ENCODE measurements at regions not wholly inside any gene's neighbourhood (a gene's known extent, or its start where the extent isn't known, plus 50 kb on each side); places are given as distances from the start of the nearest gene placed in this dataset.

GRCh38 chr13:64369121-64369520 is 2861.0 kb downstream of the PCDH9 start:
- no peak for DNase-seq

GRCh38 chr13:64362564-64362963 is 2867.6 kb downstream of the PCDH9 start:
- no peak for DNase-seq

- no peak for DNase-seq
Observed at GRCh38 chr13:64347664-64348063, 2882.5 kb downstream of the PCDH9 start.

DNA sequence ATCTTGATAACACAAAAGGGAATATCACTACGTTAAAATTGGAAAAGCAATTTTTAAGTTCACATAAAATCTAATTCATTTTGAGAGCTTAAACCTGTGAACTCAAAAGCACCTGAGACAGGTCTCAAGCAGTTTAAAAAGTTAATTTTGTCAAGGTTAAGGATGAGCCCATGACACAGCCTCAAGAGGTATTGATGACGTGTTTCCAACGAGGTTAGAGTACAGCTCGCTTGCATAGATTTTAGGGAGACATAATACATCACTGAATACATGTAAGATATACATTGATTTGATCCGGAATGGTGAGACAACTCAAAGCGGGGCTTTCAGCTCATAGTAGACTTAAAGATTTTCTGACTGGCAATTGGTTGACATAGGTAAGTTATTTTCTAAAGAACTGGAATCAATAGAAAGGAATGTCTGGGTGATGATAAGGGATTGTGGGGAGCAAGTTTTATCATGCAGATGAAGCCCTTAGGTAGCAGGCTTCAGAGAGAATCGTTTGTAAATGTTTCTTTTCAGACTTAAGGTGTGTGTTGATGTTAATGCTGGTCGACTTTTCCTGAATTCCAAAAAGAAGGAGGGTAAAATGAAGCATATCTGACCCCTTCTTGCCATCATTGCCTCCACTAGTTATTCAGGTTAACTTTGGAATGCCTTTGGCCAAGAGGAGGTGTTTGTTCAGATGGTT is 2890.6 kb downstream of the PCDH9 start:
- DNase-seq: no peak

DNA sequence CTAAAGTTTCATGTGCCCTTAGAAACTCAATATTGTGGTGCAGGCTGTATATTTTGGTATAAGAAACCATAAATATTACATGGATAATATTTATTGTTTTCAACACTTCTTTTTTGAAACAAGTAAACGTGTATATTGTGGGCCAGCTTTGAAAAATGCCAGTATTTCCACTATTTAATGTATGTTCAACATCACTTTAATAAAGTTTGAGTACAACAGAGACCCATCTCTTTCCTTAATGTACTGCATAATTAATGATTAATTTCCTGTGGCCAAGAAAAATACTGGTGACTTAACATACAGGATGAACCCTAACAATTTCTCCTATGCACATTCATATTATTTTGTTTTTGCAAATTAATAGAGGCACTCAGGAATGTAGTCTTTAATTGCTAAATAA is 2891.5 kb downstream of the PCDH9 start:
- no peak for DNase-seq

GRCh38 chr13:64333888-64334287 is 2896.2 kb downstream of the PCDH9 start:
- DNase-seq: no peak

DNA sequence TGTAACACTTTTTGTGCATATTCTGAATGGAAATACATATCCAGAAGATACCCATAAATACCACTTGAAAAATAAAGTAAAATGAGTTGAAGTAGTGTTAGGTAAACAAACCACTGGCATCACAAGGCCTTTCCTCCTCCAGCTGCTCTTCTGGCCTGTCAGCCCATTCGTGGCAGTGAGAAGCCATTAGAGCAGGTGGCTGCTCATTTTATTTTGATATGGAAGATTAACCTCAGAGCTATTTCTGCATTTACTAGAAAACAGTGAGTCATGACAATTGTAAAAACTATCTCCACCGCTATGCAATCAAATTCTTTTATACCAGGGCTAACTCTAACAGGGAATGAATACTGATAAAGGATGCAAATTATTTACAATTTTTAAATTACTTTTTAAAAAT is 2898.1 kb downstream of the PCDH9 start:
- DNase-seq: no peak

- DNase-seq: no peak
Observed at GRCh38 chr13:64327505-64328194, 2902.5 kb downstream of the PCDH9 start.

DNA sequence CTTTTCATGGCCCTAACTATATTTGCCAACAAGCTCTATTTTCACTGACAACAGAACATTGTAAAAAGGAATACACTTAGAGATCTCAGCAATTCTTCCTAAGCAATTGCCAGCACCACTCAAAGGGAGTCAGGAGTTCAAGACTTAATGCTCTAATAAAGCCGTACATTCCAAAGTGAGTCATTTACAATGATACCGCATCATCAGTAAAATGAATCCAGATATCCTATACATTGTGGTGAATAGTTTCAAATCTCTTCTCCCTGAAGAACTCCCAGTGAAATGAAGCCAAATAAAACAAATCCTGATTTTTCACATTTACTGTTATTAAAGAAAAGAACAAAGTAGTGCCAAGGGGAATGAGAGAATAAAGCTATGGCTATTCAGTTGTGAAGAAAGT is 2898.7 kb upstream of the PCDH20 start:
- DNase-seq: no peak

- DNase-seq: no peak
Observed at GRCh38 chr13:64311948-64312347, 2896.3 kb upstream of the PCDH20 start.

DNA sequence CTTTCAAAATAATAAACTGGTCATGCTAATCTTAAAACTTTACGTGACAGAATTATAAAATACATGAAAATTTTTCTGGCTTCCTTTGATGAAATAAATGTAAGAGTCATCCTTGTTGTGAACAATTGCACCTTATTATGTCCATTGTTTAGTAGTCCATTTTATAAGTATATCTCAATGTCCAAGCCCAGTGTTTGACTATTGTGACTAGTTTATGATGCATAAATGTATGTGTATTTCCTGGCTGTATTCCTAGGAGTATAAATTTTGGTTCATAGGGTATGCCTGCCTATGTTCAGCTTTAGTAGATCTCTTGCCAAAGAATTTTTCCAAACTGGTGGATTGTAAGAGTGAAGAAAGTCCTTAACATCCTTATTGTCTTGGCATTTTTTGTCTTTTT is 2895.5 kb upstream of the PCDH20 start:
- no peak for DNase-seq

GRCh38 chr13:64305246-64305645 is 2889.6 kb upstream of the PCDH20 start:
- no peak for DNase-seq

GRCh38 chr13:64300239-64300638 is 2884.6 kb upstream of the PCDH20 start:
- no peak for DNase-seq

DNA sequence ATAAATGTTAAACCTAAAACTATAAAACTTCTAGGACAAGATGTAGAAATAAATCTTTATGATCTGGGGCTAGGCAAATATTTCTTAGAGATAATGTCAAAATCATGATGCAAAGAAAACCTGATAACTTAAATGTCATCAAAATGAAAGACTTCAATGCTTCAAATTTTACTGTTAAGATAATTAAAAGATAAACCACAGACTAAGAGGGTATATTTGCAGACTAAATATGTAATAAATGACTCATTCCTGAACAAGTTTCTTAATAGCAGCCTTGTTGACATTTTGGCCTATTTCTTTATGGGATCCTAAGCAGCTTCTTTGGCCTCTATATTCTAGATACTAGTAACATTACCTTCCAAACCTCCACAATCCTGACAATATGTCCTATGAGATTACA is 2878.3 kb upstream of the PCDH20 start:
- no peak for DNase-seq

DNA sequence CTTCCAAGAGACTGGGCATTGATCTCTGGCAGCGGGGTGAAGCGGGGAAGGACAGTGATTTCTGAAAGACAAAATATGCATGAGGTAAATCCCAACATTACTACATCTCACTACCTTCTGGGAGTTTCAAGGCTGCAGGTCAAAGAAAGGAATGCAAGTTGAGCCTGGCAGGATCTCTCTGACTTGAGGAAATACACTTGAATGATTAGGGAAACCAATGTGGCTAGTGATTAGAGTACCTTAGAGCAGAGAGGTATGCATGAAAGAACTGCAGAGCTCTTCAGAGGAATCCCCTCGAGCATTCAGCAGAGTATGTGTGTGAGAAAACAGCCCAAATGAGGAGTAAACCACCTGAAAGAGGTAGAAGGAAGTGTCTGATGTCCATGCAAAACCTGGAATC is 2874.1 kb upstream of the PCDH20 start:
- DNase-seq: no peak

DNA sequence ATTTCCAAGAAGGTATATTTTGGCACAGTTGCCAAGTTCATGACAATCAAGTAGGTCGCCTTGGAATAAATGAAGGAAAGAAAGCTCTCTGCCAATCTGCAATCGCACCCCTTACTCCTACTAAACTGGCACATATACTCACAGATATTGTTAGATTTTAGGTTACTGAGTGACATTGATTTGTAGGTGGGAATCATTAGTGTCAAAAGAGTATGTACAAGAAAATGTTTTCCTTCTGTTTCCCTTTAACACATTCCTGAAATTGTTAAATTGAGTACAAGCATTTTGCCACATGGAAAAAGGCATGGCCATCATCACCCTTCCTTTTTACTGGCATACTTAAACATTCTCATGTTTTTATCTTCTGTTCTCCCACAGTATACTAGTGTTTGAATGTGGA is 2868.3 kb upstream of the PCDH20 start:
- DNase-seq: no peak

- no peak for DNase-seq
Observed at GRCh38 chr13:64278493-64278892, 2862.8 kb upstream of the PCDH20 start.

GRCh38 chr13:64277097-64277496 is 2861.4 kb upstream of the PCDH20 start:
- no peak for DNase-seq

DNA sequence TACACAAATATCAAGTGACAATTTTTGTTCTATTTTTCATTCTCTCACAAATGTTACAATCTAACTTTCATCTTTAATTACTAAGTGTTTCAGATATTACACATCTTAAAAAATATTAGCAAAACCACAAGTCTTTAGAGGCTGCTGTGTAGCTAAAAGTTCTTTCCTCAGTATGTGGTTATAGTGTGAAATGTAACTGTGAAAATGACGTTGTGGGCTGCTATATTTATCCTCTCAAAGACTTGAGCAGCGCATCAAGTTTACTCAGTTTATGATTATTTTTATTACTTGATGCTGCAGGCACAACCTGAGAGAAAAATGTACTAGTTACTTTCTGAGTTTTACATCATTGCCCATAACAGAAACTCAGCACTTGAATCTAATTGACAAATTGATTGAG is 2860.6 kb upstream of the PCDH20 start:
- DNase-seq: no peak

DNA sequence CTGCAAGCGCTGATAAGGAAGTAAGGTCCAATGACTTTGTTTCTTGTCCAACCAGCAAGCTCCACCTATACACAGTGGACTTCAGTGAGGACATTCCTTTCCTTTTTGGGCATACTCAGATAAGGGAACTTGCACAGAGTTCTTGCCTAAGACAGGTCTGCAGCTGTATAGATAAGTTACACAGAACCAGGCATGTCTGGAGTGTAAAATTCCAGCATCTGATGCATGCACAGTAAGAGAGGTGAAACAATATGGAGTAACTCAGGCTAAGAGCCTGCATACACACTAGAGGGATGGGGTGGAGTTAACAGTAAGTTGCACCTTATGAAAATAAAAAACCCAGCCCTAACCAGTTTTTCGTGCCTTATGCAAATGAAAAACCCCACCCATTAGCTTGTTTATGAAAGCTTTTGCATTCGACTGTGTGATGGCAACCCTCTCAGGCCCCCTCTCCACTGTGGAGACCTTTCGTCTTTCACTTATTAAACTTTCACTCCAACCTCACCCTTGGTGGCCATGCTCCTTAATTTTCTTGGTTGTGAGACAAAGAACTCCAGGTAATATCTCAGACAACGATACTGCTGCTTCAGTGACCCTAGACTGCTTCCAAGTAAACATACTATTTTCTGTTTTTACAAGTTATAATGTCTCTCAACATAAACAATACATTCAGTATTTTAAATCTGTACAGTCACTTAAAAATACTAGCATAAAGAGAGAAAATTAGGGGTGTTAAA is 2859.0 kb upstream of the PCDH20 start:
- DNase-seq: no peak

- no peak for DNase-seq
Observed at GRCh38 chr13:64273780-64274179, 2858.1 kb upstream of the PCDH20 start.

DNA sequence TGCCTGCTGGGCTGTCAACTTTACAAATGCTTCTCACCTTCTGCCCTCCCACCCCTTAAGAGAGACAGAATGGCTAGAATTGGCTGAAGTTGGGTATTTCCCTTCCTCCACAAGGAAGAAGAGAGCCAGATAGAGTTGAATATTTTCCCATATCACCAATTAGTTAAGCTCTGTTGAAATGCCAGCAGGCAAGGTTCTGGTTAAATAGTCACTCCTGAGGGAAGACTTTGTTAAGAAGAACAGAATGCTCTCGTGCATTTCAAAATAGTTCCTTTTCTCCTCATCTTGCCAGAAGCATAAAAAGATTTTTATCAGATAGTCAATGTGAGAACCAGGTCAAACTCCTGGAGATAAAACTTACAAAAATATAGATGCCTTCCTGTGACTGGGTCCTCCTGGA is 2857.0 kb upstream of the PCDH20 start:
- no peak for DNase-seq

DNA sequence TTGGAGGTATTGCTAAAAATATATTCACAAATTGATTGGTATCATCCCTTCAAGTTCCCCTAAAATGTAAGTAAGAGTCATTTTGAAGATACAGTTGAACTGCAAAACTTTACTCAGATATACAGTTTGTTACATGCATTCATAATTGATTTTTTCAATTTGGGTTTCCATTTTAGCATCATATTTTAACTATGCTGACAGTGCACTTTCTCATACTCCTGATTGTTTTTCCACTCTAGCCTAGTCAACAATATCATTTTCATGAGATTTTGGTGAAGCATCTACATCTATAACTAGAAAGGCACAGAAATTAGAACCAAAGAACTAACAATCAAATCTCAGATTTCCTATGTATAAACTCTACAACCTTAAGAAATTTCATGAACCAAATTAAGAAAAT is 2850.4 kb upstream of the PCDH20 start:
- no peak for DNase-seq

Data from nucleus accumbens (tissue), 56 donors.